Sigmoid colon (tissue), 6 donors: ENCODE measurements at regions not wholly inside any gene's neighbourhood (a gene's known extent, or its start where the extent isn't known, plus 50 kb on each side); places are given as distances from the start of the nearest gene placed in this dataset.

Experiments
- DNase-seq: peaks from one replicate; pipeline ENCODE4 v3.0.0-alpha.2; 2019
- H3K27ac ChIP-seq, 4 donors: fragments of 200-600 bp; sonication (generic); one replicate each; pipeline ENCODE4 v1.5.1; 2016 to 2019; ENCODE audit warnings: mild to moderate bottlenecking in 1 of 4
- H3K27me3 ChIP-seq, 3 donors: fragments of 200-600 bp; sonication (generic); one replicate each; pipeline ENCODE4 v1.5.1; 2019; ENCODE audit warnings: mild to moderate bottlenecking in 1 of 3
- H3K36me3 ChIP-seq, 4 donors: fragments of 200-600 bp; sonication (generic); one replicate each; pipeline ENCODE4 v1.5.1; 2016 to 2019
- H3K4me1 ChIP-seq, 4 donors: fragments of 200-600 bp; sonication (generic); one replicate each; pipeline ENCODE4 v1.5.1; 2017 to 2019
- H3K4me3 ChIP-seq, 4 donors: fragments of 200-600 bp; sonication (generic); one replicate each; pipeline ENCODE4 v1.5.1; 2017 to 2019; ENCODE audit warnings: mild to moderate bottlenecking in 2 of 4, moderate library complexity in 1 of 4
- H3K9me3 ChIP-seq, 4 donors: fragments of 200-600 bp in 3 of 4; sonication (generic) in 3 of 4; one replicate each; pipeline versions ENCODE4 v1.5.1 to v1.6.1; 2013 to 2019
- EP300 ChIP-seq, 4 donors: sonication (generic); formaldehyde crosslinking; IDR thresholded peaks; one replicate each; pipeline ENCODE4 v1.6.1; 2017; ENCODE audit warnings: antibody characterized with exemption in 4 of 4
- POLR2A ChIP-seq, 2 donors: fragments of 450-650 bp; IDR thresholded peaks; one replicate each; pipeline ENCODE4 v1.6.1; 2016; ENCODE audit warnings: antibody characterized with exemption in 2 of 2, mild to moderate bottlenecking in 2 of 2, moderate library complexity in 2 of 2
- POLR2AphosphoS5 ChIP-seq, 4 donors: sonication (generic); formaldehyde crosslinking; IDR thresholded peaks; one replicate each; pipeline ENCODE4 v1.6.1; 2017; ENCODE audit warnings: antibody characterized with exemption in 4 of 4
- WGBS, 2 donors: extraction: QIAGEN DNeasy Blood & Tissue Kit; methylation state at CpG; one replicate each; pipeline ENCODE4 v1.1.7; 2013; 5-methylcytosine and 5-hydroxymethylcytosine counted together
- intact Hi-C: fragments of 100-400 bp; cut with DNase I; formaldehyde crosslinking; loops from one replicate; pipeline ENCODE4 v1.15.1; 2023
- TF ChIP-seq, protein P1 (sequence below), 4 experiments: fragments of 450-650 bp in 3 of 4; fragments of 200-600 bp in 1 of 4; IDR thresholded peaks; one replicate each; pipeline ENCODE4 v1.5.1; 2016 to 2019; ENCODE audit warnings: antibody characterized with exemption in 4 of 4, mild to moderate bottlenecking in 3 of 4, moderate library complexity in 2 of 4
- donor health status: healthy with polysubstance abuse.
- donor health status: healthy.

DNA sequence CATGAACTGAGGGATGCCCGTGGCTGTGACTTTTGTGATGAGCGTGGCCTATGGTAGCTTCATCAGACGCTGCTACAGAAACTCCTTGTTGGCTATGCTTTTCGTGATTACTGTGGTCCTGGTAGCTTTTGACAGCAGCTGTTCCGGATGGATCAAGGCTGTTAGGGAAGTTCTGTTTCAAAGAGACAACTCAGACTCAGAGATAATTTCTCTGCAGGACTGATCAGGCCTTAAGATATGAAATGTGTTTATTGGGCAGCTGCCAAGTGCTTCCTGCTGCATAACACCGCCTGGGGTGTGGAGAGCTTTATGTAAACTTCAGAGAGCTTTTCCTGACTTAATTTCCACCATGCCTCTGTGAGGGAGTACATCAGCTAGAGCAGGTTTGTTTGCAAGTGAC, 243.8 kb downstream of the TSN start:
- Histone ChIP-seq H3K36me3 (no peaks in the 10 kb centered on the region), H3K4me1 (peaks cover 0 to 8% (median 3%) of the 10 kb centered on the region in 4 donors), H3K27ac (no peak overlapping the region), H3K4me3 (no peak overlapping the region), H3K9me3 (no peaks in the 10 kb centered on the region), H3K27me3 (no peaks in the 10 kb centered on the region)
- 9 to 18% methylated on average over 6 of the region's 6 CpGs for WGBS, 2 donors
- no peak for DNase-seq
- TF ChIP-seq POLR2AphosphoS5 (IDR thresholded peaks at IDR 0.05) (no peak), POLR2A (IDR thresholded peaks at IDR 0.05) (no peak), EP300 (IDR thresholded peaks at IDR 0.05) (no peak)
- TF ChIP-seq, protein P1, sequence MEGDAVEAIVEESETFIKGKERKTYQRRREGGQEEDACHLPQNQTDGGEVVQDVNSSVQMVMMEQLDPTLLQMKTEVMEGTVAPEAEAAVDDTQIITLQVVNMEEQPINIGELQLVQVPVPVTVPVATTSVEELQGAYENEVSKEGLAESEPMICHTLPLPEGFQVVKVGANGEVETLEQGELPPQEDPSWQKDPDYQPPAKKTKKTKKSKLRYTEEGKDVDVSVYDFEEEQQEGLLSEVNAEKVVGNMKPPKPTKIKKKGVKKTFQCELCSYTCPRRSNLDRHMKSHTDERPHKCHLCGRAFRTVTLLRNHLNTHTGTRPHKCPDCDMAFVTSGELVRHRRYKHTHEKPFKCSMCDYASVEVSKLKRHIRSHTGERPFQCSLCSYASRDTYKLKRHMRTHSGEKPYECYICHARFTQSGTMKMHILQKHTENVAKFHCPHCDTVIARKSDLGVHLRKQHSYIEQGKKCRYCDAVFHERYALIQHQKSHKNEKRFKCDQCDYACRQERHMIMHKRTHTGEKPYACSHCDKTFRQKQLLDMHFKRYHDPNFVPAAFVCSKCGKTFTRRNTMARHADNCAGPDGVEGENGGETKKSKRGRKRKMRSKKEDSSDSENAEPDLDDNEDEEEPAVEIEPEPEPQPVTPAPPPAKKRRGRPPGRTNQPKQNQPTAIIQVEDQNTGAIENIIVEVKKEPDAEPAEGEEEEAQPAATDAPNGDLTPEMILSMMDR (IDR thresholded peaks at IDR 0.05), result no peak
- intact Hi-C loops, result no loop called here

DNA sequence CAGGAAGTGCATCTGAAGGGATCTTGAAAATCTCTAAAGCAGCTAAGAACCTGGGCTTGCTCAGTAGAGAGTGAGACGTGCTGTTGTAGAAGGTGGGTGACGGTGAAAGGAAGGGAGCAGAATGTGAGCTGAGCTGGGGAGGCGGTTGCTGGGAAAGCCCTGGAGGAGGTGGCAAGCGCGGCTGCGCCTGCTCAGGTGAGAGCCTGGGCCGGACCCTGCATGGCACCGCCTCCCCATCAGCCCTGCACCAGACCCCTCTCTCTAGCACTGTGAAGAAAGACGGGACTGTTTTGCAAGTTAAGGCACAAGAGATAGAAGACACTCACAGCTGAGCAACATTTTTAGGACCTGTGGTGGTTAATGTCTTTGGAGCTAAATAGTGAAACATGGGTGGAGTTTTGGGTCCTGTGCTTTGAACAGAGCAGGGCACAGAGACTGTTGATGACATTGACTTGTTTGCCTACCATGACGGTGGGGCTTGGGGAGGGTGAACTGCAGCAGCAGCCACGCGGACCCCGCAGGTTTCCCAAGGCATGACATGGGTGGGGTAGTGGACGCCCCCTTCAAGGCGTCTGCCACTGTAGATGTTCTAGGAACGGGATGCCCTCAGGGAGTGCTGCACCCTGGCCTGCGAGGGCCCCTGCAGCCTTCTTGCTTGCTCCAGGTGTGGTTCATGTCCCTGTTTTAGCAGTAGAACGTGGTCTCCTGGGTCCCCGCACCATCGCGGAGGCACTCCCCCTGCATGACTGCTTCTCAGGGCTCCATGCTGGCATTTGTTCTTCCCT, 245.3 kb downstream of the TSN start:
- Histone ChIP-seq H3K36me3 (no peaks in the 10 kb centered on the region), H3K4me1 (peaks cover 0 to 8% (median 3%) of the 10 kb centered on the region in 4 donors), H3K4me3 (no peak overlapping the region), H3K9me3 (no peaks in the 10 kb centered on the region), H3K27ac (no peak overlapping the region), H3K27me3 (no peaks in the 10 kb centered on the region)
- TF ChIP-seq EP300 (IDR thresholded peaks at IDR 0.05), result no peak
- TF ChIP-seq, protein P1 (IDR thresholded peaks at IDR 0.05), result no peak
- no peak for TF ChIP-seq POLR2A (IDR thresholded peaks at IDR 0.05)
- TF ChIP-seq POLR2AphosphoS5 (IDR thresholded peaks at IDR 0.05), result no peak
- 88 to 93% methylated on average over 21 of the region's 21 CpGs for WGBS, 2 donors
- intact Hi-C loops, result no loop called here
- DNase-seq, result no peak

DNA sequence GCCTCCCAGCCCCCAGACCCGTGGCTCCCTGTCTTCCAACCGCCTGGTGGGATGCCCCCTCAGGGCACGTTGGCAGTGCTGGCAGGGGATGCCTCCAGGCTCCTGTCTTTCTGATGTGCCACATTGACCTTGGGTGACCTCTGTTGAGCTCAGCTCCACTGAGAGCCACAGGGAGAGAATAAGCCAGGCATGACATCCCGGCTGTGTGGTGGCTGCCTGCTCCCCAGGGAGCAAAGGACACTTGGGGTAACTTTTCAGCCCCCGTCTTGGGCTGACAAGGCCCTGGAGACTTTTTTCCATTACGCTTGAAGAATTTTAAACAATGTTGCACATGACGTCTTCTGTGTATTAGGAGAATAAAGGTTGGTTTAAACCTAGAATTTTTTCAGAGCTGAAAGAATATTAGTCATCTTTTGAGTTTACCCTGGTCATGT, 246.0 kb downstream of the TSN start:
- Histone ChIP-seq H3K27ac (no peak overlapping the region), H3K4me3 (no peak overlapping the region), H3K36me3 (no peaks in the 10 kb centered on the region), H3K4me1 (peaks cover 0 to 8% (median 3%) of the 10 kb centered on the region in 4 donors), H3K9me3 (no peaks in the 10 kb centered on the region), H3K27me3 (no peaks in the 10 kb centered on the region)
- DNase-seq, result no peak
- 72 to 92% methylated on average over 7 of the region's 7 CpGs for WGBS, 2 donors
- intact Hi-C loops, result no loop called here
- TF ChIP-seq POLR2AphosphoS5 (IDR thresholded peaks at IDR 0.05) (no peak), EP300 (IDR thresholded peaks at IDR 0.05) (no peak), POLR2A (IDR thresholded peaks at IDR 0.05) (no peak)
- TF ChIP-seq, protein P1 (IDR thresholded peaks at IDR 0.05), result no peak

DNA sequence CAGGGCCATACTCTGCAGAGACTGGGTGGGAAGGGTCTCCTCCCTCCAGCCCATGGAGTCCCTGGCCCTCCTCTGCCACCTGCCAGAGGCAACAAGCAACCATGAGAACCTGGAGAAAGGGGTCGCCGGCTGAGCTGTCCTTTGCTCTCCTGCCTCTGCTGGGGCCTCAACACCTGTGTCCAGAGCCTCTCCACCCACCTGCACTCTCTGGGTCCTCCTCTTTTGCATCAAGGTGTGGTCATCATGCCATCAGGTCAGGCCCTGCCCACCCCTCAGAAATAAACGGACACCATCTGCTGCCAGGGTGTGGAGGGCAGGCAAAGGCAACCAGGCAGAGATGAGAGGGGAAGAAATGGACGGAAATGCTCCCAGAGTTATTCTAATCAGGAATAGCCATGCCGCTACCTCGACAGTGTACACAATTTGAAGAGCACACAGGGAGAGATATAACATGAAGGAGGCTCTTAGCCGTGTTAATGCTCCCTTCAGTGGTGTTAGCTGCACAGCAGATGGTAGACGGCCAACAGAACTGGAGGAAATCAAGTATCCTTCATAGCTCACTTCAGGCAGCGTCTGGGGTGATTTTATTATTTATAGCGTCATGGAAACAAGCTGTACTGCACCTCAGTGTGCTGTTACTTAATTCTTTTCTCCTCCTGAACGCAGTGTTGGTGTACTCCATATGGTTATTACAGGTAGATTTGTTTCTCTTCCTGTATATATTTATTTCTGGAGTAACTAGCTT, 247.9 kb downstream of the TSN start:
- DNase-seq, result no peak
- 72 to 81% methylated on average over 11 of the region's 11 CpGs for WGBS, 2 donors
- TF ChIP-seq, protein P1 (IDR thresholded peaks at IDR 0.05), result no peak
- TF ChIP-seq POLR2A (IDR thresholded peaks at IDR 0.05) (no peak), EP300 (IDR thresholded peaks at IDR 0.05) (no peak), POLR2AphosphoS5 (IDR thresholded peaks at IDR 0.05) (no peak)

More for the DNA sequence above, 247.9 kb downstream of the TSN start:
- intact Hi-C loops, result no loop called here
- Histone ChIP-seq H3K36me3 (no peaks in the 10 kb centered on the region), H3K9me3 (no peaks in the 10 kb centered on the region), H3K4me3 (no peak overlapping the region), H3K27ac (no peak overlapping the region), H3K27me3 (no peaks in the 10 kb centered on the region), H3K4me1 (peaks cover 0 to 8% (median 3%) of the 10 kb centered on the region in 4 donors)
